ENCODE measurements at regions not wholly inside any gene's neighbourhood (a gene's known extent, or its start where the extent isn't known, plus 50 kb on each side); places are given as distances from the start of the nearest gene placed in this dataset.
A peak's percentile ranks its signal among the peaks of the same experiment; 100 is the strongest.

- no peaks in the 10 kb centered on the region for H3K9me3 ChIP-seq
- H3K4me1 ChIP-seq (ENCODE audit: insufficient read depth), result peaks cover 21% of the 10 kb centered on the region
- no peak overlapping the region for H3K27ac ChIP-seq
- no peak overlapping the region for H3K4me3 ChIP-seq
- H3K27me3 ChIP-seq, result no peaks in the 10 kb centered on the region
- DNase-seq, result no peak
- no peaks in the 10 kb centered on the region for H3K36me3 ChIP-seq
- intact Hi-C loops (cut with DNase I), result no loop called here
- 55 to 67% (median 59%) methylated on average over 5 of the region's 5 CpGs for WGBS, 3 donors
- no peak for TF ChIP-seq POLR2A (IDR thresholded peaks at IDR 0.05)
- TF ChIP-seq EP300 (IDR thresholded peaks at IDR 0.05), result no peak
- no peak for TF ChIP-seq CTCF (IDR thresholded peaks at IDR 0.05)
Measured at GRCh38 chr15:70505936-70506912, 257.1 kb downstream of the UACA start.

GRCh38 chr15:70505411-70505919 lies 257.9 kb downstream of the UACA start:
- H3K27me3 ChIP-seq, result no peaks in the 10 kb centered on the region
- 23 to 31% (median 23%) methylated on average over 3 of the region's 3 CpGs for WGBS, 3 donors
- no peaks in the 10 kb centered on the region for H3K9me3 ChIP-seq
- no peaks in the 10 kb centered on the region for H3K36me3 ChIP-seq
- intact Hi-C loops (cut with DNase I), result no loop called here
- peaks cover 21% of the 10 kb centered on the region for H3K4me1 ChIP-seq (ENCODE audit: insufficient read depth)
- no peak overlapping the region for H3K4me3 ChIP-seq
- H3K27ac ChIP-seq, result no peak overlapping the region
- TF ChIP-seq EP300 (IDR thresholded peaks at IDR 0.05), result no peak
- no peak for TF ChIP-seq CTCF (IDR thresholded peaks at IDR 0.05)
- TF ChIP-seq POLR2A (IDR thresholded peaks at IDR 0.05), result no peak
- DNase-seq, result peak in 1 of 5 donors; percentile 37

GRCh38 chr15:70504988-70505387 lies 258.4 kb downstream of the UACA start:
- 70 to 80% (median 77%) methylated on average over 12 of the region's 12 CpGs for WGBS, 3 donors
- Histone ChIP-seq H3K27ac (no peak overlapping the region), H3K4me1 (ENCODE audit: insufficient read depth) (peaks cover 21% of the 10 kb centered on the region), H3K36me3 (no peaks in the 10 kb centered on the region), H3K27me3 (no peaks in the 10 kb centered on the region), H3K4me3 (no peak overlapping the region), H3K9me3 (no peaks in the 10 kb centered on the region)
- intact Hi-C loops (cut with DNase I), result no loop called here
- TF ChIP-seq POLR2A (IDR thresholded peaks at IDR 0.05) (no peak), EP300 (IDR thresholded peaks at IDR 0.05) (no peak), CTCF (IDR thresholded peaks at IDR 0.05) (no peak)
- peak in 1 of 5 donors; percentile 41 for DNase-seq

- intact Hi-C loops (cut with DNase I), result no loop called here
- no peaks in the 10 kb centered on the region for H3K9me3 ChIP-seq
- peaks cover 23% of the 10 kb centered on the region for H3K4me1 ChIP-seq (ENCODE audit: insufficient read depth)
- TF ChIP-seq EP300 (IDR thresholded peaks at IDR 0.05), result no peak
- TF ChIP-seq CTCF (IDR thresholded peaks at IDR 0.05), result no peak
- TF ChIP-seq POLR2A (IDR thresholded peaks at IDR 0.05), result no peak
- peak; percentile 74 to 80 (median 77) for DNase-seq
- H3K4me3 ChIP-seq, result no peak overlapping the region
- peak overlapping the region in 1 of 2 donors; percentile 16 for H3K27ac ChIP-seq
- 50 to 61% (median 51%) methylated on average over 9 of the region's 9 CpGs for WGBS, 3 donors
- no peaks in the 10 kb centered on the region for H3K27me3 ChIP-seq
- no peaks in the 10 kb centered on the region for H3K36me3 ChIP-seq
Measured at GRCh38 chr15:70504299-70504951, 258.9 kb downstream of the UACA start.
